ENCODE measurements at regions not wholly inside any gene's neighbourhood (a gene's known extent, or its start where the extent isn't known, plus 50 kb on each side); places are given as distances from the start of the nearest gene placed in this dataset.

GRCh38 chr6:111959766-111960165 is 86.5 kb upstream of the FYN start:
- DNase-seq, result no peak

GRCh38 chr6:111967131-111967530 is 86.8 kb upstream of the CCN6 start:
- DNase-seq, result no peak

GRCh38 chr6:111970426-111970825 is 83.5 kb upstream of the CCN6 start:
- DNase-seq, result no peak

- no peak for DNase-seq
Observed at GRCh38 chr6:111971181-111971841, 82.6 kb upstream of the CCN6 start.

- DNase-seq, result no peak
Observed at GRCh38 chr6:111971866-111972532, 81.9 kb upstream of the CCN6 start.

GRCh38 chr6:111972745-111973117 is 81.2 kb upstream of the CCN6 start:
- no peak for DNase-seq

GRCh38 chr6:111973118-111973761 is 80.7 kb upstream of the CCN6 start:
- peak; percentile 52 to 76 for DNase-seq

GRCh38 chr6:111973927-111974639 is 79.8 kb upstream of the CCN6 start:
- DNase-seq, result no peak

GRCh38 chr6:111975466-111975865 is 78.4 kb upstream of the CCN6 start:
- DNase-seq, result no peak

GRCh38 chr6:111976139-111976538 is 77.8 kb upstream of the CCN6 start:
- DNase-seq, result no peak

GRCh38 chr6:111978532-111979149 is 75.3 kb upstream of the CCN6 start:
- DNase-seq, result no peak

- peak in 1 of 2 experiments; percentile 32 for DNase-seq
Observed at GRCh38 chr6:111979633-111980032, 74.3 kb upstream of the CCN6 start.

GRCh38 chr6:111980143-111980542 is 73.8 kb upstream of the CCN6 start:
- DNase-seq, result no peak

- DNase-seq, result no peak
Observed at GRCh38 chr6:111980971-111981840, 72.7 kb upstream of the CCN6 start.

GRCh38 chr6:111982681-111983080 is 71.2 kb upstream of the CCN6 start:
- no peak for DNase-seq

- DNase-seq, result no peak
Observed at GRCh38 chr6:111983193-111983592, 70.7 kb upstream of the CCN6 start.

GRCh38 chr6:111984081-111984480 is 69.8 kb upstream of the CCN6 start:
- DNase-seq, result peak; percentile 38 to 73

- no peak for DNase-seq
Observed at GRCh38 chr6:111984516-111985201, 69.2 kb upstream of the CCN6 start.

- peak in 1 of 2 experiments; percentile 72 for DNase-seq
Observed at GRCh38 chr6:111985202-111985731, 68.6 kb upstream of the CCN6 start.

- DNase-seq, result no peak
Observed at GRCh38 chr6:111986651-111987050, 67.3 kb upstream of the CCN6 start.

GRCh38 chr6:111987295-111987694 is 66.6 kb upstream of the CCN6 start:
- DNase-seq, result no peak
